MM.1S (cell line): ENCODE measurements at regions not wholly inside any gene's neighbourhood (a gene's known extent, or its start where the extent isn't known, plus 50 kb on each side); places are given as distances from the start of the nearest gene placed in this dataset.

Source experiments
- DNase-seq: peaks from one replicate; pipeline ENCODE4 v3.0.0-alpha.2; 2015
- H2AFZ ChIP-seq: fragments of 300-600 bp; sonication (generic); 2 replicates; pipeline ENCODE4 v1.6.0; 2016; ENCODE audit warnings: antibody characterized with exemption, low read length
- H3F3A ChIP-seq: fragments of 300-600 bp; sonication (generic); 2 replicates; pipeline ENCODE4 v1.6.1; 2016; ENCODE audit warnings: mild to moderate bottlenecking, antibody characterized with exemption, low read length, moderate library complexity, mixed read lengths; ENCODE audit not compliant: insufficient read depth
- H3K27ac ChIP-seq: fragments of 300-600 bp; sonication (generic); 2 replicates; pipeline ENCODE4 v1.5.1; 2016; ENCODE audit warnings: mild to moderate bottlenecking, low read length
- H3K27me3 ChIP-seq: fragments of 300-600 bp; sonication (generic); replicated peaks from 2 replicates; pipeline ENCODE4 v1.6.0; 2016; ENCODE audit warnings: low read length; ENCODE audit not compliant: insufficient read depth
- H3K36me3 ChIP-seq: fragments of 300-600 bp; sonication (generic); replicated peaks from 2 replicates; pipeline ENCODE4 v1.6.1; 2016; ENCODE audit warnings: mild to moderate bottlenecking, low read length, mixed read lengths; ENCODE audit not compliant: insufficient read depth
- H3K4me1 ChIP-seq: fragments of 300-600 bp; sonication (generic); 2 replicates; pipeline ENCODE4 v1.6.1; 2016; ENCODE audit warnings: low read length, mixed read lengths
- H3K4me2 ChIP-seq: fragments of 300-600 bp; sonication (generic); 2 replicates; pipeline ENCODE4 v1.6.0; 2016; ENCODE audit warnings: low read depth, low read length
- H3K4me3 ChIP-seq: fragments of 300-600 bp; sonication (generic); 2 replicates; pipeline ENCODE4 v1.5.1; 2016; ENCODE audit warnings: low read length, mixed read lengths
- H3K79me2 ChIP-seq: fragments of 300-600 bp; sonication (generic); 2 replicates; pipeline ENCODE4 v1.6.1; 2016; ENCODE audit warnings: mixed run types, low read length, mixed read lengths
- H3K9ac ChIP-seq: fragments of 300-600 bp; sonication (generic); 2 replicates; pipeline ENCODE4 v1.6.1; 2016; ENCODE audit warnings: low read length, mixed read lengths
- H3K9me2 ChIP-seq: fragments of 300-600 bp; sonication (generic); replicated peaks from 2 replicates; pipeline ENCODE4 v1.6.1; 2016; ENCODE audit warnings: mild to moderate bottlenecking, low read length, mixed read lengths; ENCODE audit not compliant: insufficient read depth
- H3K9me3 ChIP-seq: fragments of 300-600 bp; sonication (generic); replicated peaks from 2 replicates; pipeline ENCODE4 v1.6.1; 2016; ENCODE audit warnings: mild to moderate bottlenecking, low read length, mixed read lengths; ENCODE audit not compliant: insufficient read depth
- H4K20me1 ChIP-seq: fragments of 300-600 bp; sonication (generic); 2 replicates; pipeline ENCODE4 v1.6.1; 2016; ENCODE audit warnings: mild to moderate bottlenecking, low read length, moderate library complexity, mixed read lengths; ENCODE audit not compliant: insufficient read depth
- EZH2 ChIP-seq: fragments of 300-600 bp; sonication (generic); optimal IDR thresholded peaks from 2 replicates; pipeline ENCODE3; 2017; ENCODE audit warnings: low read depth, mild to moderate bottlenecking, antibody characterized with exemption, low read length, mixed read lengths
- EZH2phosphoT487 ChIP-seq: fragments of 300-600 bp; sonication (generic); IDR thresholded peaks from 2 replicates; pipeline ENCODE4 v1.6.1; 2018; ENCODE audit warnings: antibody characterized with exemption, low read length
- TF ChIP-seq, protein P1 (sequence below): fragments of 300-600 bp; sonication (generic); IDR thresholded peaks from 2 replicates; pipeline ENCODE4 v1.5.1; 2016; ENCODE audit warnings: antibody characterized with exemption, low read length, mixed read lengths

DNA sequence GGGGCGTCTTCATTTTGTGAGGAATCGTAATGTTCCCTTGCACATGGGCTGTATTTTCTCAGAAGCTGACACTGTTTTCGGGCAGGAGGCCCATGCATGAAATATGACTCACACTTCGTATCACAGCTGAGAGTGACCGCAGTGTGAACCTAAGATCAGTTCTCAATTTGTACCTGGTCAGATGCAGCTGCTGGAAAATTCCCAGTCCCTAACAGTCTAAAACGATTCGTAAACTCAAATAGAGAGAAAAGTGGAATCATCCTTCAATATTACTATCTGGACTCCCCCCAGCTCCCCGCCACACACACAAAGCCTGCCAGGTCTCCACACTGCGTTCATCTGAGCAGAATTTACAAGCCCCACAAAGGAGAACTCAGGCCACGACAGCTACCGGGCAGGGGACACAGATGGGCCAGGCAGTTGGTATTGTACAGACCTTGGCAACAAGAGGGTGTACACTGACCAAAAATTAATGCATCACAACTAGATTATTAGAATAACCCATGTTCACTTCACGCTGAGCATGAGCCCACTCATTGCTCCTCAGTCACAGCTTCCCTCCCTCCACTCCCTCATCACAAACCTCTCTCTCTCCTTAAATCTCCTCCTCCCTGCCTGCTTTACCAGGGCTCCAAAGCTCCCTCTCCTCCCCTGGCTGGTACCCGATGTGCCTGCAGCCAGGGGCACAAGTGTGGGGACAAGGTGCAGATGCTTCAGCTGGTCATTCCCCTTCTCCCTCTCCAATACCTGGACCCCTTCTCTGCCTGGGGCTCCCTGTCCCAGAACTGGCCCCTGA is 488.4 kb downstream of the PREX1 start:
- Histone ChIP-seq H3K27me3 (no peaks in the 10 kb centered on the region), H3K4me3 (no peak overlapping the region), H3K4me1 (no peaks in the 10 kb centered on the region), H3K9me2 (no peaks in the 10 kb centered on the region), H3K27ac (no peak overlapping the region), H2AFZ (no peak overlapping the region), H3K9ac (no peak overlapping the region), H3F3A (no peaks in the 10 kb centered on the region), H3K9me3 (no peaks in the 10 kb centered on the region), H3K79me2 (no peaks in the 10 kb centered on the region), H3K4me2 (no peak overlapping the region), H3K36me3 (no peaks in the 10 kb centered on the region), H4K20me1 (no peaks in the 10 kb centered on the region)
- TF ChIP-seq EZH2: no peak
- no peak for TF ChIP-seq EZH2phosphoT487
- TF ChIP-seq, protein P1, sequence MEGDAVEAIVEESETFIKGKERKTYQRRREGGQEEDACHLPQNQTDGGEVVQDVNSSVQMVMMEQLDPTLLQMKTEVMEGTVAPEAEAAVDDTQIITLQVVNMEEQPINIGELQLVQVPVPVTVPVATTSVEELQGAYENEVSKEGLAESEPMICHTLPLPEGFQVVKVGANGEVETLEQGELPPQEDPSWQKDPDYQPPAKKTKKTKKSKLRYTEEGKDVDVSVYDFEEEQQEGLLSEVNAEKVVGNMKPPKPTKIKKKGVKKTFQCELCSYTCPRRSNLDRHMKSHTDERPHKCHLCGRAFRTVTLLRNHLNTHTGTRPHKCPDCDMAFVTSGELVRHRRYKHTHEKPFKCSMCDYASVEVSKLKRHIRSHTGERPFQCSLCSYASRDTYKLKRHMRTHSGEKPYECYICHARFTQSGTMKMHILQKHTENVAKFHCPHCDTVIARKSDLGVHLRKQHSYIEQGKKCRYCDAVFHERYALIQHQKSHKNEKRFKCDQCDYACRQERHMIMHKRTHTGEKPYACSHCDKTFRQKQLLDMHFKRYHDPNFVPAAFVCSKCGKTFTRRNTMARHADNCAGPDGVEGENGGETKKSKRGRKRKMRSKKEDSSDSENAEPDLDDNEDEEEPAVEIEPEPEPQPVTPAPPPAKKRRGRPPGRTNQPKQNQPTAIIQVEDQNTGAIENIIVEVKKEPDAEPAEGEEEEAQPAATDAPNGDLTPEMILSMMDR: no peak
- DNase-seq: no peak

DNA sequence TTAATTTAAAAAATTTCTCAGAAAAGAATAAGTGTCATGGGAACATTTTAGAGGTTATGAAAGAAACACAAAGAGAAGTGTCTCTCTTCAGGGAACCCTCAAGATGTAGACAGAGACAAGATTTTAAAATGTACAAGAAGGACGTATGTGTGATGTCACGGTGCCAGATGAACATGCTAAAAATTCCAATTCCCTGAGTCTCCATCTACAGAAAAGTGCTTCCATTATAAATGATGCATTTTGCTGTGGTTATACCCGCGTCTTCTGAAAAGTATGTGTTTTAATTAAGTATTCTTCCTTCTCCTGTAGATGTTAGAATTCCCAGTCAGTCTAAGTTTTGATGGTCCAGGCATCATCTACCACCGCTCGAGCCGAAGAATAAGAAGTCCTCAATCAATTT is 489.1 kb downstream of the PREX1 start:
- no peaks in the 10 kb centered on the region for H3K4me1 ChIP-seq
- H3K9me2 ChIP-seq: no peaks in the 10 kb centered on the region
- H3K36me3 ChIP-seq: no peaks in the 10 kb centered on the region
- TF ChIP-seq EZH2 (no peak), EZH2phosphoT487 (no peak)
- TF ChIP-seq, protein P1: no peak
- H2AFZ ChIP-seq: no peak overlapping the region
- DNase-seq: no peak
- H3K79me2 ChIP-seq: no peaks in the 10 kb centered on the region
- H3K9ac ChIP-seq: no peak overlapping the region
- H3K9me3 ChIP-seq: no peaks in the 10 kb centered on the region
- H3K4me2 ChIP-seq: no peak overlapping the region
- H3K27ac ChIP-seq: no peak overlapping the region
- no peaks in the 10 kb centered on the region for H3K27me3 ChIP-seq
- H3K4me3 ChIP-seq: no peak overlapping the region
- no peaks in the 10 kb centered on the region for H4K20me1 ChIP-seq
- no peaks in the 10 kb centered on the region for H3F3A ChIP-seq

DNA sequence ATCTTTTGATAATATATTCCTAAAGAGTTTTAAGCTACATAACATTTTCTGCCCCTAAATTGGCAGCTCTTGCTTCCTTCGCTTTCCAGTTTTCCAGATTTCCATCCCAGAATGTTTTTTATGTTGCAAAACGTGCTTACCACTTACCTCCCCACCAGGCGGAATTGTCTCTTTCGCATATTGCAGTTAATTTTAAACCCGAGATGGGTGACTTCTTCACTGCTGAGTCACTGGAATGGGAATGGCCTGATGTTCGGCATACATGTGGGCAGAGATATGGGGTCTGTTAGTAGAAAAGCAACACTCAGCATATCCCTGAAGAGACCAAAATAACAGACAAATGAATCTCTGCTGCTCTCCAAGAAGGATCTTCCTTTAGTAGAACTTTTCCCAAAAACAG is 491.2 kb downstream of the PREX1 start:
- Histone ChIP-seq H4K20me1 (no peaks in the 10 kb centered on the region), H3K27ac (no peak overlapping the region), H3K36me3 (no peaks in the 10 kb centered on the region), H3K27me3 (no peaks in the 10 kb centered on the region), H3K9me3 (no peaks in the 10 kb centered on the region), H3K4me3 (no peak overlapping the region), H3K9ac (no peak overlapping the region), H3K4me2 (no peak overlapping the region), H3K9me2 (no peaks in the 10 kb centered on the region), H2AFZ (no peak overlapping the region), H3F3A (no peaks in the 10 kb centered on the region), H3K79me2 (no peaks in the 10 kb centered on the region), H3K4me1 (no peaks in the 10 kb centered on the region)
- TF ChIP-seq, protein P1: no peak
- TF ChIP-seq EZH2: no peak
- no peak for TF ChIP-seq EZH2phosphoT487
- DNase-seq: no peak
